ENCODE measurements at regions not wholly inside any gene's neighbourhood (a gene's known extent, or its start where the extent isn't known, plus 50 kb on each side); places are given as distances from the start of the nearest gene placed in this dataset.
"Not testable (repeated sequence)": the region's sequence is repeated elsewhere in the genome, so short reads cannot be mapped to it uniquely, and the experiment has no call there.

GRCh38 chrX:10676235-10676957, 56.0 kb upstream of the MID1 start:
- DNase-seq: no peak

- peak in 1 of 2 experiments; percentile 22 for DNase-seq
These were observed 57.1 kb upstream of the MID1 start for GRCh38 chrX:10677490-10677889.

GRCh38 chrX:10679387-10679786, 59.0 kb upstream of the MID1 start:
- DNase-seq: no peak

GRCh38 chrX:10681167-10681566, 60.8 kb upstream of the MID1 start:
- DNase-seq: no peak

GRCh38 chrX:10683631-10684030, 63.2 kb upstream of the MID1 start:
- not testable (repeated sequence) for DNase-seq

GRCh38 chrX:10685923-10686595, 65.7 kb upstream of the MID1 start:
- DNase-seq: no peak

- DNase-seq: not testable (repeated sequence)
These were observed 71.4 kb upstream of the MID1 start for GRCh38 chrX:10691751-10692150.

- no peak for DNase-seq
These were observed 77.4 kb upstream of the MID1 start for GRCh38 chrX:10697616-10698317.

- no peak for DNase-seq
These were observed 77.9 kb upstream of the MID1 start for GRCh38 chrX:10698318-10698640.

GRCh38 chrX:10702031-10702430, 81.6 kb upstream of the MID1 start:
- no peak for DNase-seq

GRCh38 chrX:10706342-10706741, 86.0 kb upstream of the MID1 start:
- not testable (repeated sequence) for DNase-seq

- no peak for DNase-seq
These were observed 87.4 kb upstream of the MID1 start for GRCh38 chrX:10707773-10708172.

GRCh38 chrX:10709276-10709675, 88.9 kb upstream of the MID1 start:
- no peak for DNase-seq

GRCh38 chrX:10714531-10714930, 94.1 kb upstream of the MID1 start:
- DNase-seq: no peak

- peak; percentile 7 to 55 for DNase-seq
These were observed 102.5 kb upstream of the MID1 start for GRCh38 chrX:10722851-10723250.

GRCh38 chrX:10725071-10725470, 104.7 kb upstream of the MID1 start:
- DNase-seq: no peak

GRCh38 chrX:10726647-10727046, 106.3 kb upstream of the MID1 start:
- DNase-seq: no peak

GRCh38 chrX:10728806-10729389, 108.5 kb upstream of the MID1 start:
- no peak for DNase-seq

- no peak for DNase-seq
These were observed 119.0 kb upstream of the MID1 start for GRCh38 chrX:10739426-10739825.

- no peak for DNase-seq
These were observed 120.6 kb upstream of the MID1 start for GRCh38 chrX:10741003-10741402.

- DNase-seq: no peak
These were observed 121.2 kb upstream of the MID1 start for GRCh38 chrX:10741550-10741949.

- no peak for DNase-seq
These were observed 123.1 kb upstream of the MID1 start for GRCh38 chrX:10743476-10743875.

- DNase-seq: no peak
These were observed 123.6 kb upstream of the MID1 start for GRCh38 chrX:10744007-10744406.

GRCh38 chrX:10747975-10748374, 127.6 kb upstream of the MID1 start:
- DNase-seq: no peak
